RCC 7860 (cell line): ENCODE measurements at regions not wholly inside any gene's neighbourhood (a gene's known extent, or its start where the extent isn't known, plus 50 kb on each side); places are given as distances from the start of the nearest gene placed in this dataset.
A peak's percentile ranks its signal among the peaks of the same experiment; 100 is the strongest.
"Not testable (repeated sequence)": the region's sequence is repeated elsewhere in the genome, so short reads cannot be mapped to it uniquely, and the experiment has no call there.

Experiments used
- DNase-seq: peaks from one replicate; pipeline ENCODE4 v3.0.0-alpha.2; 2015; ENCODE audit warnings: low spot score
- FAIRE-seq: peaks from 2 replicates; lab custom pipeline; 2012; peaks lifted over from hg19 to GRCh38; lab: Jason Lieb, UNC

GRCh38 chr7:28328822-28329660 is 83.3 kb upstream of the CREB5 start:
- FAIRE-seq (no peak), DNase-seq (no peak)

- FAIRE-seq, result no peak
- DNase-seq, result no peak
These were observed 82.5 kb upstream of the CREB5 start for GRCh38 chr7:28329661-28330363.

GRCh38 chr7:28330384-28331070 is 81.8 kb upstream of the CREB5 start:
- FAIRE-seq (no peak), DNase-seq (no peak)

- no peak for FAIRE-seq
- no peak for DNase-seq
These were observed 80.3 kb upstream of the CREB5 start for GRCh38 chr7:28332046-28332445.

- not testable (repeated sequence) for FAIRE-seq, DNase-seq
These were observed 78.8 kb upstream of the CREB5 start for GRCh38 chr7:28333548-28333947.

GRCh38 chr7:28336806-28337205 is 75.5 kb upstream of the CREB5 start:
- no peak for DNase-seq
- no peak for FAIRE-seq

GRCh38 chr7:28338041-28338440 is 74.3 kb upstream of the CREB5 start:
- DNase-seq (no peak), FAIRE-seq (no peak)

GRCh38 chr7:28343462-28343861 is 68.9 kb upstream of the CREB5 start:
- DNase-seq (no peak), FAIRE-seq (no peak)

GRCh38 chr7:28346256-28346655 is 66.1 kb upstream of the CREB5 start:
- DNase-seq (no peak), FAIRE-seq (no peak)

- no peak for DNase-seq
- FAIRE-seq, result no peak
These were observed 65.5 kb upstream of the CREB5 start for GRCh38 chr7:28346676-28347363.

- DNase-seq, result no peak
- no peak for FAIRE-seq
These were observed 64.6 kb upstream of the CREB5 start for GRCh38 chr7:28347475-28348318.

GRCh38 chr7:28348636-28349035 is 63.7 kb upstream of the CREB5 start:
- DNase-seq (no peak), FAIRE-seq (no peak)

GRCh38 chr7:28349637-28350036 is 62.7 kb upstream of the CREB5 start:
- FAIRE-seq (no peak), DNase-seq (peak; percentile 45)

- DNase-seq, result no peak
- FAIRE-seq, result no peak
These were observed 61.7 kb upstream of the CREB5 start for GRCh38 chr7:28350662-28351061.

GRCh38 chr7:28351450-28351849 is 60.9 kb upstream of the CREB5 start:
- FAIRE-seq, result no peak
- DNase-seq, result no peak

GRCh38 chr7:28354601-28355402 is 57.5 kb upstream of the CREB5 start:
- FAIRE-seq (peak; percentile 98), DNase-seq (peak; percentile 95)

- DNase-seq, result no peak
- no peak for FAIRE-seq
These were observed 56.5 kb upstream of the CREB5 start for GRCh38 chr7:28355635-28356319.

GRCh38 chr7:28356619-28357018 is 55.7 kb upstream of the CREB5 start:
- DNase-seq, result no peak
- FAIRE-seq, result no peak

GRCh38 chr7:28358423-28358868 is 53.9 kb upstream of the CREB5 start:
- DNase-seq (peak; percentile 90), FAIRE-seq (peak; percentile 99)
